ENCODE measurements at regions not wholly inside any gene's neighbourhood (a gene's known extent, or its start where the extent isn't known, plus 50 kb on each side); places are given as distances from the start of the nearest gene placed in this dataset.

GRCh38 chr10:10804061-10804460 is 213.6 kb upstream of the CELF2 start:
- TF ChIP-seq EZH2 (IDR thresholded peaks at IDR 0.05; ENCODE audit: borderline replicate concordance, low read length) (no peak), CTCF (IDR thresholded peaks at IDR 0.05; ENCODE audit: low read length) (no peak)
- H3K4me1 ChIP-seq (ENCODE audit: insufficient read depth, low read length, severe bottlenecking), result no peaks in the 10 kb centered on the region
- H3K4me2 ChIP-seq (ENCODE audit: low read length), result no peak overlapping the region
- no peaks in the 10 kb centered on the region for H3K9me3 ChIP-seq (ENCODE audit: low read length)
- H3K27ac ChIP-seq (ENCODE audit: low read depth, low read length, poor library complexity, severe bottlenecking), result no peak overlapping the region
- no peaks in the 10 kb centered on the region for H4K20me1 ChIP-seq (ENCODE audit: insufficient read depth, low read length)
- H3K79me2 ChIP-seq (ENCODE audit: insufficient read depth, low read length), result no peaks in the 10 kb centered on the region
- no peaks in the 10 kb centered on the region for H3K9me2 ChIP-seq (ENCODE audit: low read depth, low read length)
- no peak overlapping the region for H2AFZ ChIP-seq (ENCODE audit: low read length)
- H3K4me3 ChIP-seq (ENCODE audit: low read depth, low read length, poor library complexity, severe bottlenecking), result no peak overlapping the region
- H3K36me3 ChIP-seq (ENCODE audit: insufficient read depth, low read length), result no peaks in the 10 kb centered on the region
- no peak overlapping the region for H3K9ac ChIP-seq (ENCODE audit: low read length)
- H3K27me3 ChIP-seq (ENCODE audit: insufficient read depth, low read length), result no peaks in the 10 kb centered on the region
- no peaks in the 10 kb centered on the region for H3F3A ChIP-seq (ENCODE audit: insufficient read depth, low read length)

GRCh38 chr10:10804998-10805740 is 212.5 kb upstream of the CELF2 start:
- Histone ChIP-seq H3K9me2 (ENCODE audit: low read depth, low read length) (no peaks in the 10 kb centered on the region), H3K27ac (ENCODE audit: low read depth, low read length, poor library complexity, severe bottlenecking) (no peak overlapping the region), H3K4me3 (ENCODE audit: low read depth, low read length, poor library complexity, severe bottlenecking) (no peak overlapping the region), H3K79me2 (ENCODE audit: insufficient read depth, low read length) (no peaks in the 10 kb centered on the region), H2AFZ (ENCODE audit: low read length) (no peak overlapping the region), H4K20me1 (ENCODE audit: insufficient read depth, low read length) (no peaks in the 10 kb centered on the region), H3K27me3 (ENCODE audit: insufficient read depth, low read length) (no peaks in the 10 kb centered on the region), H3K4me2 (ENCODE audit: low read length) (no peak overlapping the region), H3K9me3 (ENCODE audit: low read length) (no peaks in the 10 kb centered on the region), H3K9ac (ENCODE audit: low read length) (no peak overlapping the region), H3K36me3 (ENCODE audit: insufficient read depth, low read length) (no peaks in the 10 kb centered on the region), H3F3A (ENCODE audit: insufficient read depth, low read length) (no peaks in the 10 kb centered on the region), H3K4me1 (ENCODE audit: insufficient read depth, low read length, severe bottlenecking) (no peaks in the 10 kb centered on the region)
- TF ChIP-seq EZH2 (IDR thresholded peaks at IDR 0.05; ENCODE audit: borderline replicate concordance, low read length), result no peak
- no peak for TF ChIP-seq CTCF (IDR thresholded peaks at IDR 0.05; ENCODE audit: low read length)

- no peak overlapping the region for H3K9ac ChIP-seq (ENCODE audit: low read length)
- no peaks in the 10 kb centered on the region for H3K9me3 ChIP-seq (ENCODE audit: low read length)
- no peak for TF ChIP-seq CTCF (IDR thresholded peaks at IDR 0.05; ENCODE audit: low read length)
- no peak for TF ChIP-seq EZH2 (IDR thresholded peaks at IDR 0.05; ENCODE audit: borderline replicate concordance, low read length)
- H3F3A ChIP-seq (ENCODE audit: insufficient read depth, low read length), result no peaks in the 10 kb centered on the region
- no peak overlapping the region for H3K27ac ChIP-seq (ENCODE audit: low read depth, low read length, poor library complexity, severe bottlenecking)
- no peaks in the 10 kb centered on the region for H3K27me3 ChIP-seq (ENCODE audit: insufficient read depth, low read length)
- no peaks in the 10 kb centered on the region for H3K9me2 ChIP-seq (ENCODE audit: low read depth, low read length)
- no peak overlapping the region for H3K4me2 ChIP-seq (ENCODE audit: low read length)
- H3K4me1 ChIP-seq (ENCODE audit: insufficient read depth, low read length, severe bottlenecking), result no peaks in the 10 kb centered on the region
- H4K20me1 ChIP-seq (ENCODE audit: insufficient read depth, low read length), result no peaks in the 10 kb centered on the region
- no peaks in the 10 kb centered on the region for H3K79me2 ChIP-seq (ENCODE audit: insufficient read depth, low read length)
- H3K4me3 ChIP-seq (ENCODE audit: low read depth, low read length, poor library complexity, severe bottlenecking), result no peak overlapping the region
- H2AFZ ChIP-seq (ENCODE audit: low read length), result no peak overlapping the region
- no peaks in the 10 kb centered on the region for H3K36me3 ChIP-seq (ENCODE audit: insufficient read depth, low read length)
Observed at GRCh38 chr10:10807106-10807505, 210.6 kb upstream of the CELF2 start.
